Dendritic cell treated with granulocyte-macrophage colony-stimulating factor and Interleukin-4, amounts not matched to agents 40 ng/mL and 50 ng/mL, for 4 days (primary cell): ENCODE measurements at regions not wholly inside any gene's neighbourhood (a gene's known extent, or its start where the extent isn't known, plus 50 kb on each side); places are given as distances from the start of the nearest gene placed in this dataset.
"Not testable (repeated sequence)": the region's sequence is repeated elsewhere in the genome, so short reads cannot be mapped to it uniquely, and the experiment has no call there.

Source experiments
- H3K27ac Mint-ChIP-seq: one replicate; pipeline ENCODE4 v1.8.0; 2022; ENCODE audit warnings: mild to moderate bottlenecking, mixed read lengths
- H3K27me3 Mint-ChIP-seq: one replicate; pipeline ENCODE4 v1.8.0; 2022; ENCODE audit warnings: mild to moderate bottlenecking, mixed read lengths
- H3K36me3 Mint-ChIP-seq: one replicate; pipeline ENCODE4 v1.8.0; 2022; ENCODE audit warnings: low read depth, mixed read lengths
- H3K4me1 Mint-ChIP-seq: one replicate; pipeline ENCODE4 v1.8.0; 2022; ENCODE audit warnings: low read depth, mixed read lengths
- H3K4me3 Mint-ChIP-seq: one replicate; pipeline ENCODE4 v1.8.0; 2022; ENCODE audit warnings: mild to moderate bottlenecking, moderate library complexity, mixed read lengths
- H3K9me3 Mint-ChIP-seq: one replicate; pipeline ENCODE4 v1.8.0; 2022; ENCODE audit warnings: mixed read lengths
- intact Hi-C: fragments of 100-400 bp; cut with micrococcal nuclease; formaldehyde crosslinking; loops from one replicate; pipeline ENCODE4 v1.15.0; 2022

DNA sequence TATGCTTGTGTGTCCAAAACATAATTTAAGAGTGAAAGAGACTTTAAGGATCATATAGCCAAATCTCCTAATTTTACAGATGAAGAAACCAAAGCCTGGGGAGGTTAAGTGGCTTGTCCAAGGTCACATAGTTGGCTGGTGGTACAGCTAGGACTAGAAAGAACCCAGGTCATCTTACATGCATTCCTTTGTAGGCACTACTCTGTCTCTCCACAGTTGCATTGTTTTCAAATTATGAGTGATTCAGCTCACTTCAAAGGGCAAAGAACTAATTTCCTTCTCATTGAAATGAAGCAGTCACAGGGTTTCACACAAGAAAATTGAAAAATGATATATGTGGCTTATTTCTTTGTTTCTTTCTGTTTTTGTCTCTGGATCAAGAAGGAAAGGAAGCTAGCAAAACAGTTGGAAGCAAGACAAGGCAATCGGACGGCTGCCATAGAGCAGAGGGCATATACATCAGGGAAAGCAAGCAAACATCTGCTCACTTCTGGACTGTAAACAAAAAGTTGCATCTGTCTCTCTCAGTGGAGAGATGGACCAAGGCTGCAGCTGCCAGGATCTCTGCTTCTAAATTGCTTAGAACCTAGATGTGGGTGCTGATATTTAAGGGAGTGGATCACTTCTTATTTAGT is 107.5 kb upstream of the AMOT start:
- H3K36me3 Mint-ChIP-seq: no peaks in the 10 kb centered on the region
- H3K27ac Mint-ChIP-seq: no peak overlapping the region
- H3K4me3 Mint-ChIP-seq: no peak overlapping the region
- intact Hi-C loops: no loop called here
- no peaks in the 10 kb centered on the region for H3K9me3 Mint-ChIP-seq
- no peaks in the 10 kb centered on the region for H3K27me3 Mint-ChIP-seq
- no peaks in the 10 kb centered on the region for H3K4me1 Mint-ChIP-seq

DNA sequence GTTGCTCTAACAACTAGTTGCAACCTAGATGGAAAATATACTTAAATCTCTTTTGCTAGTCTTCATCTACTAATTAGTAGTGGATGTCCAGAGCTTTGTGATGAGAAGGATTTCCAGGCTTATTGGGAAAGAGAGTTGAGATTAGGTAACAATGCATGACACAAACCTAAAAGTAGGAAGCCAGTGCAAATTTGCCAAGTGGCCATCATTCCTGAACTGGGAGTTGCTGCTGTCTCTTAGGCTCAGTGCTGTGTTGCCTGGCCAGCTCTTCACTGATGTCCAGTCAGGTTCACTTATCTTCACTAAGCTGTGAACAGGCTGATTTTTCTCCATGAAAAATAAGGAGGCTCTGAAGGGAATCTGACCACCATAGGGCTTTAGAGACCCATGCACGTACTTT is 105.6 kb upstream of the AMOT start:
- Mint-ChIP-seq H3K27ac (no peak overlapping the region), H3K27me3 (no peaks in the 10 kb centered on the region), H3K4me1 (no peaks in the 10 kb centered on the region), H3K4me3 (no peak overlapping the region), H3K9me3 (no peaks in the 10 kb centered on the region), H3K36me3 (no peaks in the 10 kb centered on the region)
- intact Hi-C loops: no loop called here

DNA sequence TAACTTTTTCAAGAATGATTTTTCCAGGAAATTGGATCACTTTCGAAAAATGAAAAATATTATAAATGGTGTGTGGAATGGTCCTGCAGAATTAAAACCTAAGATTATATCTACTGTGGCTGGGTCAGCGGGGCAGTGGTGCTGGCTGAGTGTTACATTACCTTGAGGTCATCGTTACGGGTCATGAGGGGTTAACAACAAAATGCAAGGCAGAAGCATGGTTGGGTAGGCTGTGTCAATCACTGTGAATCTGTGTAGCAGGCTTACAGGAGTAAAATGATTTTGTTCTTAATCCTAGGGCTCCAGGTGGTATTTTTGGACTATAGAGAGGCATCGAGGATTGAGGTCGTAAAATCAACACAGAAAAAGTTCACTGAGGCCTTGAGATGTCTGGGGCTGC is 105.2 kb upstream of the AMOT start:
- Mint-ChIP-seq H3K27ac (no peak overlapping the region), H3K4me3 (no peak overlapping the region), H3K9me3 (no peaks in the 10 kb centered on the region), H3K4me1 (no peaks in the 10 kb centered on the region), H3K36me3 (no peaks in the 10 kb centered on the region), H3K27me3 (no peaks in the 10 kb centered on the region)
- intact Hi-C loops: no loop called here

DNA sequence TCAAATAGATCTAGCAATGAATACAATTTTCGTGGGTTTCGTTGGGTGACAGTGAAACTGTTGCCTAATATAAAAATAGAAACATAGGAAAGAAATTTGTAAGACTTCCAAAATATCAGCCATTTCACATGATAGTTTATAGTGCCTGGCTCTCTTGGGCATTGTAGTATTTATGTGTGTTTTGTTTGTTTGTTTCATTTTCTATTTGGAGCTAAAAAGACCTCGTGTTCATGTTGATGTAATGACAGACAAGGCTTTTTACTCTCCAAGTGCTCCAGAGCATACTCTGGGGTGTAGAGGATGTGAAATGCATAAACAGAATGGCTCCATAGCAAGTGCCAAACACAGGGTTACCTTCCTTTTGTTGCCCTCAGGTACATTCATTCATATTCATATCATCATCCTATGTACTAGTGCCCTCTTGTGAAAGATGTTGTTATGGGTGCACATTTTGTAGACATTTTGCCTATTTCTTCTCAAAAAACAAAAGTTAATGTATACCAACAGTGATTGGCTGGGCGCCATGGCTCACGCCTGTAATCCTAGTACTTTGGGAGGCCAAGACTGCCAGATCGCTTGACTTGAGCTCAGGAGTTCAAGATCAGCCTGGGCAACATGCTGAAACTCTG is 100.7 kb upstream of the AMOT start:
- Mint-ChIP-seq H3K9me3 (no peaks in the 10 kb centered on the region), H3K27me3 (no peaks in the 10 kb centered on the region), H3K36me3 (no peaks in the 10 kb centered on the region), H3K27ac (no peak overlapping the region), H3K4me3 (no peak overlapping the region), H3K4me1 (no peaks in the 10 kb centered on the region)
- intact Hi-C loops: no loop called here

DNA sequence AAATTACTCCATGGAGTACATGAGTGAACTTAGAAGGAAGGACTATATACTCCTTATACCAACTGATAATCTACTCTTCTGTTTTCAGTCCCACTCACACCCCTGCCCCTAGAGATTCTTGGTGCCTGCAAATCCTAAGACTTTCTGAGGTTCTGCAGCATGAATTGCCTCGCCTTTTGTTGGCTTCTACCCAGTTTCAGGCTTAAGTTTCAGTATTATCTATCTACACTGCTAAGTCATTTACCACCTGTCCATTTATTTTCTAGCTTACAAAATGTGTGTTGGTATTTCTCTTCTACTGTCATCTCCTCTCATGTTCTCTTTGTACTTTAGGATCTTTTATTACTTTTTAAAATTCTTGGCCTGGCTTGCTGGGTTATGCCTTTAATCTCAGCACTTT is 94.4 kb upstream of the AMOT start:
- Mint-ChIP-seq H3K27me3 (no peaks in the 10 kb centered on the region), H3K4me3 (no peak overlapping the region), H3K4me1 (no peaks in the 10 kb centered on the region), H3K9me3 (no peaks in the 10 kb centered on the region), H3K36me3 (no peaks in the 10 kb centered on the region), H3K27ac (no peak overlapping the region)
- intact Hi-C loops: no loop called here

DNA sequence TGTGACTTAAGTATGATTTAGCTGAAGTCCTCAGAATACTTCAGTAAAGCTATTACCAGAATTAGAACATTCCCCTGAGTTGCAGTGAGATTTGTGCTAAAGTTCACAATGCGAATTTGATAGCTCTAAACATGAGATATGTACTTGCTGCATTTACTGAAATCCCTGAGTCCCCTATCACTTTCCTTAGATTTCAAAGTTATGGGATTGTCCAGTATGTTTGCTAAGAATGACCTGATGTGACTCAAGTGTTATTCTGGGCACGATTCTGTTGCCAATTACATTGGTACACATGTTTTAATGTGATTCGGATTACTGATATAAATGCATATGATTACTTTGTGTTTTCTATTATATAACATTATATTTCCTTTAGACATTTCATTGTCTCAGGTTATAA is 91.3 kb upstream of the AMOT start:
- intact Hi-C loops: no loop called here
- Mint-ChIP-seq H3K9me3 (no peaks in the 10 kb centered on the region), H3K36me3 (no peaks in the 10 kb centered on the region), H3K4me3 (no peak overlapping the region), H3K4me1 (no peaks in the 10 kb centered on the region), H3K27me3 (no peaks in the 10 kb centered on the region), H3K27ac (no peak overlapping the region)

DNA sequence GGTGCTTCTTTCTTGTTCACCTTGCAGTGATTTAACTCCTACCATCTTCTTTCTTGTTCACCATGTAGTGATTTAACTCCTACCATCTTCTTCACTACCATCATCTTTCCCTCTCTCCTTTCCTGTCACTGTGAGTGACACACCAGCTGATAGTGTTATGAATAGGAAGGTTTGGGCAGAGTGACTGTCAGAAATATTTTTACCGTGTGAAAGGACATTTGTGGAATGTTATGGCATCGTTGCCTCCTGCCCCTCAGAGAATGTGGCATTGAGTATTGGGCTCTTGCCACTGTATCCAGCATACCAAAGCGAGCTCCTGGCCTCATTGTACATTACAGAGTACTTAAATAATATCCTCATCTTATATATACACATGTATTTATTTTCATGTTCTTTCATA is 90.8 kb upstream of the AMOT start:
- Mint-ChIP-seq H3K4me3 (no peak overlapping the region), H3K4me1 (no peaks in the 10 kb centered on the region), H3K9me3 (no peaks in the 10 kb centered on the region), H3K27me3 (no peaks in the 10 kb centered on the region), H3K27ac (no peak overlapping the region), H3K36me3 (no peaks in the 10 kb centered on the region)
- intact Hi-C loops: no loop called here

DNA sequence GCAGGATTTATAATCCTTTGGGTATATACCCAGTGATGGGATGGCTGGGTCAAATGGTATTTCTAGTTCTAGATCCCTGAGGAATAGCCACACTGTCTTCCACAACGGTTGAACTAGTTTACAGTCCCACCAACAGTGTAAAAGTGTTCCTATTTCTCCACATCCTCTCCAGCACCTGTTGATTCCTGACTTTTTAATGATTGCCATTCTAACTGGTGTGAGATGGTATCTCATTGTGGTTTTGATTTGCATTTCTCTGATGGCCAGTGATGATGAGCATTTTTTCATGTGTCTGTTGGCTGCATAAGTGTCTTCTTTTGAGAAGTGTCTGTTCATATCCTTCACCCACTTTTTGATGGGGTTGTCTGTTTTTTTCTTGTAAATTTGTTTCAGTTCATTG is 82.8 kb upstream of the AMOT start:
- H3K27ac Mint-ChIP-seq, intact Hi-C loops, H3K4me1 Mint-ChIP-seq, H3K36me3 Mint-ChIP-seq, H3K4me3 Mint-ChIP-seq, H3K27me3 Mint-ChIP-seq: not testable (repeated sequence)
- peaks cover 11% of the 10 kb centered on the region for H3K9me3 Mint-ChIP-seq

DNA sequence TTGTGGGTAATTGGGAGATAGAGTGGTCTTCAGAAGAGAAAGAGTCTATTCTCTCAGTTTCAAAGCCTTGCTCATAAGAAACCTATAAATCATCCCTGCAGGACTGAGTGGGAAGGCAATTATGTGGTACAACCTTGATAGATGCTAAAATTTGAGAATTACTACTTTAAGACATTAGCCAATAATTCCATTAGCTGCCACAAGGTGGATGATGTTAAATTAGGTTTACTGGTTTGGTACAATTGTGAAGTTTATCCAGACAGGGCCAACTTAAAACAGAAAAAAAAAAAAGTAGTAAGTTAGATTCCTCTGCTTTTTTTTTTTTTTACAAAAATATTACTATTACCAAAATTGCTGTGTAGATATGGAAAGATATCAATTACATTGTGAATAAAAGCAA is 73.2 kb upstream of the AMOT start:
- H3K4me3 Mint-ChIP-seq: no peak overlapping the region
- H3K27ac Mint-ChIP-seq: no peak overlapping the region
- H3K27me3 Mint-ChIP-seq: no peaks in the 10 kb centered on the region
- H3K9me3 Mint-ChIP-seq: no peaks in the 10 kb centered on the region
- H3K4me1 Mint-ChIP-seq: no peaks in the 10 kb centered on the region
- intact Hi-C loops: no loop called here
- no peaks in the 10 kb centered on the region for H3K36me3 Mint-ChIP-seq

DNA sequence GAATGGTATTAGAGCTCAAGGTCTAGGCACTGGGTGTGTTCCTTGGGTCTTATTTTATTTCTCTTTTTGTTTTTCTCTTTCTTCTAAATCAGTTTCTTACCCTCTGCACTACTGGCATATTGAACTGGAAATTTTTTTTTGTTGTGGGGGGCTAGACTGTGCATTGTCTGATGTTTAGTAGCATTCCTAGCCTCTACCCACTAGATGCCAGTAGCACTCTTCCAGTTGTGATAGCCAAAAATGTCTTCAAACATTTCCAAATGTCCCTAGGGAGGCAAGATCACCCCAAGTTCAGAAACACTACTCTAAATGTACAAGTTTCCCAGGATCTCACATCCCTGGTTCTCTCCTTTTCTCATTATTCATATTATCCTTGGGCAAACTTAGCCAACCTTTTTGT is 69.8 kb upstream of the AMOT start:
- no peaks in the 10 kb centered on the region for H3K27me3 Mint-ChIP-seq
- no peaks in the 10 kb centered on the region for H3K36me3 Mint-ChIP-seq
- no peaks in the 10 kb centered on the region for H3K4me1 Mint-ChIP-seq
- no peaks in the 10 kb centered on the region for H3K9me3 Mint-ChIP-seq
- H3K27ac Mint-ChIP-seq: no peak overlapping the region
- intact Hi-C loops: no loop called here
- H3K4me3 Mint-ChIP-seq: no peak overlapping the region

DNA sequence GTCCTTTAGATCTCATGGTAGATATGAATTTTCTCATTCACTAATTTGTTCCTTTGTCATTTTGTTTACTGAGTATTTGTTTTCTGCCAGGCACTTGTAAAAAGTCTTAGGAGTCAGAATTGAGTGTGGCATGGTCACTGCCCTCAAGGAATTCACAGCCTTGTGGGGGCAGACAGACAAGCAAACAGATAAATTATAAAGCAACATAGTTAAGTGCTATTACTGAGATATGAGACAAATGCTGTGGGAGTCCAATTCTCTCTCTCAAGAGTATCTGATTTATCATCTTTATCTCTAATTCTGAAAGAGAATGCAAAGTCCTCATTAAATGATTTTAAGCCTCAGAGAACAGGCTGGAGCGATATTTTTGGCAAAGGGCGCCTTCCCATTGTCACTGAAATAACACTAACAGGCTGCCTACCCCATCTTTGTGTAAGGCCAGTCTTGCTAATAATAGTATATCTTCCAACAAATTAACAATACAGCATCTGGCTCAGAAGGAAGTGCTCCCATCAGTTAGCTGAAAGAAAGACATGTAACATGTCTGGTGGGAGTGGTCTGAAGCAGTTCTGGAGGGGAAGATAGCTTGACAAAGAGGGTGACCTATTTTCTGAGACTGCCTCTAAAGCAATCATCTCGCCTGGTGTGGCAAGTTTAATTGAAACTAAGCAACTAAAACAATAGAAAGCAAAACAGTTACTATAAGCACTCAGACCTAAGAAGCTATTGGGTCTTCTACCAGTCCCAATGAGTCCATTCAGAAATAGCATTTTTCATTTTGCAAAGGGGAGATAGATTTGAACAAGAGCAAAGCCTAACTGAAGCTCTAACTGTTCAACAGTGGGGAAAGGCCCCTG is 61.5 kb upstream of the AMOT start:
- no peaks in the 10 kb centered on the region for H3K9me3 Mint-ChIP-seq
- no peaks in the 10 kb centered on the region for H3K27me3 Mint-ChIP-seq
- H3K36me3 Mint-ChIP-seq: no peaks in the 10 kb centered on the region
- H3K4me1 Mint-ChIP-seq: no peaks in the 10 kb centered on the region
- H3K27ac Mint-ChIP-seq: no peak overlapping the region
- intact Hi-C loops: no loop called here
- H3K4me3 Mint-ChIP-seq: no peak overlapping the region

DNA sequence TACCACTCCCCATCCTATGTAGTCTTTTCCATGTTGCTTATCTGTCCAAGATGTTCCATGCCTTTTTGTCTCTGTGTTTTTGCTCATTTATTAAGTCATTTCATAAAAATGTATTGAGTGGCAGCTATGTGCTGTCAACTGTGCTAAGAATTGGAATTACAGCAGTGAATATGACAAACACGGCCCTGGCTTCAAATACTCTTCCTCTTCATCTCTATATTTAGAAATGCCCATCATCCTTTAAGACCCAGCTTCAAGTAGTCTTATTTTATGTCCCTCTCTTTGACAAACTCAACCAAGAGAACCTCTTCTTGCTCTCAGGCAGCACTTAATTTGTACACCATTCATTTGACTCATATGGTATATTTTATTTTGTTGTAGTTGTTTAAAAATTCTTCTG is 55.4 kb upstream of the AMOT start:
- Mint-ChIP-seq H3K36me3 (no peaks in the 10 kb centered on the region), H3K9me3 (no peaks in the 10 kb centered on the region), H3K4me1 (no peaks in the 10 kb centered on the region), H3K27ac (no peak overlapping the region), H3K27me3 (no peaks in the 10 kb centered on the region), H3K4me3 (no peak overlapping the region)
- intact Hi-C loops: no loop called here
